ENCODE measurements at regions not wholly inside any gene's neighbourhood (a gene's known extent, or its start where the extent isn't known, plus 50 kb on each side); places are given as distances from the start of the nearest gene placed in this dataset.

- DNase-seq, result no peak
Observed at GRCh38 chr16:77668201-77668600, 54.1 kb upstream of the NUDT7 start.

DNA sequence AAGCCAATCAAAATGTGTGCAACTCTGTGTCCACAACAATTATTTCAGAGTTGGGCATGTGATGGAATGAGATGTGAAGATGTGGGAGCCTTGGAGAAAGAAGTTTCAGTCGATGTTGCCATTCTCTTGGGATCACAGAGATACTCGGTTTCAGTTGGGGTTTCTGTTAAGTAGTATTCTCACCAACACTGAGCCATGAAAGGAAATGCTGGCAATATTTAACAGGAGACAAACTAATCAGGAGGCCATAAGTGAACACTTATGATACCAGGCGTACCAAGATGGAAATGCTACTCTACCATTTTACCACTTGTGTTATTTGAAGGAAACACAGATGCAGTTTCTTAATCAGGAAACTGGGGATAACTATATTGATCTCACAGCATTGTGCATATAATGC lies 53.3 kb upstream of the NUDT7 start:
- DNase-seq, result no peak

Measured in inflammatory macrophage treated with lipopolysaccharide for 4 hours (primary cell).